ENCODE measurements at regions not wholly inside any gene's neighbourhood (a gene's known extent, or its start where the extent isn't known, plus 50 kb on each side); places are given as distances from the start of the nearest gene placed in this dataset.

DNA sequence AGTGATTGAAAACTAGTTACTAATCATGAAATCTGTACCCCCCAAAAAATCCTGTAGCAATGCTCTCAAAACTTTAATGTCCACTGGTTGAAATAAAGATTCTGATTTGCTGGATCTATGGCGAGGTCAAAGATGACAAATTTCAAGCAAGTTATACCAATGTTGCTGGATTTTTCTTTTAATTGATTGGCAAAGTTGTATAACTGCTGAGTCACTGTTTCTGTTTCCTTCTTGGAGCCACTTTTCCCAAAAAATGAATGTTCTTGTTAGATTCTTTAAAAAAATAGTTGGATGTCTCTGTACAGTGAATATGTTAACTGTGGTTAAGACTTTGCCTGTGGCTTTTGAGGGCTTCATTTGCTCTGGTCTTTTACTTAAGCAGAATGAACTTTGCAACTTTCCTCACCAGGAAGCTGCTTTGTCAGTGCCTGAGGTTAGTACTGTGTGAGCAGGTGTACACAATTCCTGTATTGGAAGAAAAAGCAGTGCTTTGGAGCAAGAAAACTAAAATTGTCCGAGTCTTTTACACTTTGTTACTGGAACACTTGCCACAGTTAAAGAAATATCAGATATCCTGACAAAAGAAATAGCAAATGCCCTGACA, 1211.9 kb downstream of the MRPL39 start:
- H3K4me1 Mint-ChIP-seq, result no peaks in the 10 kb centered on the region
- H3K9me3 Mint-ChIP-seq, result peaks cover 5% of the 10 kb centered on the region
- H3K27ac Mint-ChIP-seq, result no peak overlapping the region
- TF ChIP-seq, protein P1, sequence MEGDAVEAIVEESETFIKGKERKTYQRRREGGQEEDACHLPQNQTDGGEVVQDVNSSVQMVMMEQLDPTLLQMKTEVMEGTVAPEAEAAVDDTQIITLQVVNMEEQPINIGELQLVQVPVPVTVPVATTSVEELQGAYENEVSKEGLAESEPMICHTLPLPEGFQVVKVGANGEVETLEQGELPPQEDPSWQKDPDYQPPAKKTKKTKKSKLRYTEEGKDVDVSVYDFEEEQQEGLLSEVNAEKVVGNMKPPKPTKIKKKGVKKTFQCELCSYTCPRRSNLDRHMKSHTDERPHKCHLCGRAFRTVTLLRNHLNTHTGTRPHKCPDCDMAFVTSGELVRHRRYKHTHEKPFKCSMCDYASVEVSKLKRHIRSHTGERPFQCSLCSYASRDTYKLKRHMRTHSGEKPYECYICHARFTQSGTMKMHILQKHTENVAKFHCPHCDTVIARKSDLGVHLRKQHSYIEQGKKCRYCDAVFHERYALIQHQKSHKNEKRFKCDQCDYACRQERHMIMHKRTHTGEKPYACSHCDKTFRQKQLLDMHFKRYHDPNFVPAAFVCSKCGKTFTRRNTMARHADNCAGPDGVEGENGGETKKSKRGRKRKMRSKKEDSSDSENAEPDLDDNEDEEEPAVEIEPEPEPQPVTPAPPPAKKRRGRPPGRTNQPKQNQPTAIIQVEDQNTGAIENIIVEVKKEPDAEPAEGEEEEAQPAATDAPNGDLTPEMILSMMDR (IDR thresholded peaks at IDR 0.05; ENCODE audit: unreplicated experiment in 3 of 3), result no peak
- H3K27me3 Mint-ChIP-seq (ENCODE audit: low read depth), result no peaks in the 10 kb centered on the region
- H3K36me3 Mint-ChIP-seq (ENCODE audit: low read depth), result no peaks in the 10 kb centered on the region
- H3K4me3 Mint-ChIP-seq, result no peak overlapping the region

DNA sequence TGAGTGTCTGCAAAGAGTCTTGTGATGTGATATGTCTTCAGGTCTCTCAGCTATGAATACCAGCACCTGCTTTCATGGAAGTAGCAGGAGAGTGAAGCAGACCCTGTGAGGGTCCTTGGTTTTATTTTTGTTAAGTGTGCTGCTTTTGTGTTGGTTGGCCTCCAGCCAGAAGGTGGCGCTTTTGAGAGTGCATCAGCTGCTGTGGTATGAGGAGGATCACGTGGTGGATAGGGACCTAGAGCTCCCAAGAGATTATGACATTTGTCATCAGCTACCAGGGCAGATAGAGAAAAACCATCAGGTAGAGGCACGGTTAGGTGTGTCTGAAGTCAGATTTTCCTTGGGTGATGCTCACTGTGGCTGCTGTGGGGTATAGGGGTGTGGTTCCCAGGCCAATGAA, 1232.1 kb downstream of the MRPL39 start:
- Mint-ChIP-seq H3K4me3 (no peak overlapping the region), H3K27me3 (ENCODE audit: low read depth) (no peaks in the 10 kb centered on the region), H3K9me3 (peaks cover 8% of the 10 kb centered on the region), H3K27ac (no peak overlapping the region), H3K4me1 (no peaks in the 10 kb centered on the region), H3K36me3 (ENCODE audit: low read depth) (no peaks in the 10 kb centered on the region)
- TF ChIP-seq, protein P1 (IDR thresholded peaks at IDR 0.05; ENCODE audit: unreplicated experiment in 3 of 3), result no peak

DNA sequence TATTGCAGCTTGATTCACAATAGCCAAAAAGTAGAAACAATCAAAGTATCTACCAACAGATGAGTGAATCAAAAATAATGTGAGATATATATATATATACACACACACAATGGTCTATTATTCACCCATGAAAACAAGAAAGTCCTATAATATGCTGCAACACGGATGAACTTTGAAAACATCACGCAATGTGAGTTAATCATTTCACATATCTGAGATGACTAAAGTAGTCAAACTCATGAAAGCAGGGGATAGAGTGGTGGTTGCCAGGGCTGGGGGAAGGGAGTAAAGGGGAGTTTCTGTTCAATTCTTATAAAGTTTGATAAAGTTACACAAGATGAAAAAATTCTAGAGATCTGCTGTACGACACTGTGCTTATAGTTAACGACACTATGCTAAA, 1234.8 kb downstream of the MRPL39 start:
- no peak overlapping the region for H3K4me3 Mint-ChIP-seq
- H3K27me3 Mint-ChIP-seq (ENCODE audit: low read depth), result no peaks in the 10 kb centered on the region
- no peaks in the 10 kb centered on the region for H3K4me1 Mint-ChIP-seq
- H3K36me3 Mint-ChIP-seq (ENCODE audit: low read depth), result no peaks in the 10 kb centered on the region
- TF ChIP-seq, protein P1 (IDR thresholded peaks at IDR 0.05; ENCODE audit: unreplicated experiment in 3 of 3), result no peak
- H3K9me3 Mint-ChIP-seq, result peaks cover 6% of the 10 kb centered on the region
- H3K27ac Mint-ChIP-seq, result no peak overlapping the region

DNA sequence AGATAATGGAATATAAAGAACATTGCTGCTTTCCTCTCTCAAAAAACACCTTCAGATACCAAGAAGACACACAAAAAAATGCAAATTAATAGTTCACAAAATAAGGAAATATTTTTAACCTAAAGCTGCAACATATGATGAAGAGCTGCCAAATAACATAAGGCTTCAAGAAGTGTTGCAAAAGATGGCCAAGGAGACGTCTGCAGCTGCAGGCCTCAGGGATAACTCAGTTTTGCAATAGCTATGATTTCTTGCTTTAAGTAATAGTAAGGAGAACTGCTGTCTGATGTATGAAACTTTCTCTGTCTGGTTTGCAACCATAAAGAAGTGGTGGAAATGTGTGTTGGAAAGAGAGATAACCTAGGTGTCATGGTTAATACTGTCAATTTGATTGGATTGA, 1237.5 kb downstream of the MRPL39 start:
- TF ChIP-seq, protein P1 (IDR thresholded peaks at IDR 0.05; ENCODE audit: unreplicated experiment in 3 of 3), result no peak
- no peaks in the 10 kb centered on the region for H3K27me3 Mint-ChIP-seq (ENCODE audit: low read depth)
- no peaks in the 10 kb centered on the region for H3K4me1 Mint-ChIP-seq
- peaks cover 4% of the 10 kb centered on the region for H3K9me3 Mint-ChIP-seq
- H3K4me3 Mint-ChIP-seq, result no peak overlapping the region
- H3K36me3 Mint-ChIP-seq (ENCODE audit: low read depth), result no peaks in the 10 kb centered on the region
- no peak overlapping the region for H3K27ac Mint-ChIP-seq

DNA sequence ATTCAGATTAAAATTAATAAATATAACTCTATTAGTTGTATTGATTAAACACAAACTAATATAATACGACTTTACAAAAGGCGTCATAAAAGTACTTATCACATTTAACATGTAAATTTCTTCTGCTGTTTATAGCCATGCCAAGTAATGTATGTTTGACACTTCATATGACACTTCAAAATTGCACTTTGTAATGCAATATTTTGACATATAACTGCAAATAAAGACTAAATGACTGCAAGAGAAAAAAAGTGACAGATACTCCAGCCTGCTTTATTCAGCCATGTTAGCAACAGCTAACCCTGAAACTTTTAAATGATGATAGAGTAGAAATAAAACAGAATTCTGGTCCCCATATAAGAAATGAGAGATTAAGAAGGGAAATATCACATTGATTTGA, 1238.0 kb downstream of the MRPL39 start:
- H3K9me3 Mint-ChIP-seq, result no peaks in the 10 kb centered on the region
- H3K4me1 Mint-ChIP-seq, result no peaks in the 10 kb centered on the region
- H3K4me3 Mint-ChIP-seq, result no peak overlapping the region
- H3K36me3 Mint-ChIP-seq (ENCODE audit: low read depth), result no peaks in the 10 kb centered on the region
- H3K27ac Mint-ChIP-seq, result no peak overlapping the region
- H3K27me3 Mint-ChIP-seq (ENCODE audit: low read depth), result no peaks in the 10 kb centered on the region
- TF ChIP-seq, protein P1 (IDR thresholded peaks at IDR 0.05; ENCODE audit: unreplicated experiment in 3 of 3), result no peak

DNA sequence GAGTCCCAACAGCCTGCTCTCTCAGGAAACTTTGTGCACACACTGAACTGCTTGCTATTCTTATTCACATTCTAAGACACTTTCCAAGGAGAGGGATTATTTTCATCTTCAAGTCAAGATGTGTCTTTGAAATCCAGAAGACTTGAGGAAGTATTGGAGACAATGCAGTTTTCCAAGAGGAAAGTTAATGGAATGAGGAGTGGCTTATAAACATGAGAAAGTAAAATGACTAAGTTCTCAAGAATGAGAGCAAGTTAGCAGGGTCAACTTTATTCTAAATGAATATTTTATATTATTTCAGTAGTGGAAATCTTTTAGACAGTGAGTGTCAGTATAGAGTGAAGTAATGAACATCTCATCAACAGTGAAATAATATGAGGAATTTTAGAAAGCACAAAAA, 1239.3 kb downstream of the MRPL39 start:
- Mint-ChIP-seq H3K9me3 (peaks cover 2% of the 10 kb centered on the region), H3K4me1 (no peaks in the 10 kb centered on the region), H3K36me3 (ENCODE audit: low read depth) (no peaks in the 10 kb centered on the region), H3K27me3 (ENCODE audit: low read depth) (no peaks in the 10 kb centered on the region), H3K4me3 (no peak overlapping the region), H3K27ac (no peak overlapping the region)
- TF ChIP-seq, protein P1 (IDR thresholded peaks at IDR 0.05; ENCODE audit: unreplicated experiment in 3 of 3), result no peak

Measured in nephron (organoid).